CD8-positive, alpha-beta memory T cell (primary cell): ENCODE measurements at regions not wholly inside any gene's neighbourhood (a gene's known extent, or its start where the extent isn't known, plus 50 kb on each side); places are given as distances from the start of the nearest gene placed in this dataset.

Experiments
- CTCF ChIA-PET: fragments of 350-600 bp; sonication (Branson Sonifier 250); formaldehyde crosslinking; loops from one replicate; lab custom pipeline; 2021; ENCODE audit warnings: antibody characterized with exemption; lab: Charles Lee
- POLR2A ChIA-PET: fragments of 350-600 bp; sonication (Branson Sonifier 250); formaldehyde crosslinking; loops from one replicate; lab custom pipeline; 2021; ENCODE audit warnings: antibody characterized with exemption; lab: Charles Lee
- DNase-seq, 5 donors: peaks; one replicate each; pipeline versions ENCODE4 v3.0.0 to v3.0.0-alpha.2; 2020 to 2022; ENCODE audit warnings: mixed read lengths in 1 of 5
- H3K27ac ChIP-seq: one replicate; pipeline ENCODE4 v1.7.0; 2013; ENCODE audit warnings: low read depth, mild to moderate bottlenecking, low read length, moderate library complexity
- H3K27me3 ChIP-seq: 2 replicates; pipeline ENCODE4 v1.7.0; 2013; ENCODE audit warnings: low read length, mild to moderate bottlenecking; ENCODE audit not compliant: insufficient read depth, poor library complexity, severe bottlenecking
- H3K36me3 ChIP-seq: 2 replicates; pipeline ENCODE4 v1.7.0; 2013; ENCODE audit warnings: mild to moderate bottlenecking, low read length, moderate library complexity; ENCODE audit not compliant: insufficient read depth
- H3K4me1 ChIP-seq: 2 replicates; pipeline ENCODE4 v1.7.0; 2013; ENCODE audit warnings: mild to moderate bottlenecking, low read length, moderate library complexity; ENCODE audit not compliant: insufficient read depth
- H3K4me3 ChIP-seq: 2 replicates; pipeline ENCODE4 v1.7.0; 2013; ENCODE audit warnings: mild to moderate bottlenecking, low read length
- H3K9me3 ChIP-seq: 2 replicates; pipeline ENCODE4 v1.7.0; 2013; ENCODE audit warnings: mild to moderate bottlenecking, low read length
- H3K27ac Mint-ChIP-seq, 8 donors: one replicate each; pipeline ENCODE4 v1.8.0; 2020 to 2021; ENCODE audit warnings: mixed read lengths in 8 of 8, mild to moderate bottlenecking in 6 of 8, inconsistent platforms in 3 of 8, moderate library complexity in 3 of 8
- H3K27me3 Mint-ChIP-seq, 2 donors: one replicate each; pipeline ENCODE4 v1.8.0; 2020 to 2021; ENCODE audit warnings: mixed read lengths in 2 of 2, mild to moderate bottlenecking in 1 of 2, moderate library complexity in 1 of 2
- H3K36me3 Mint-ChIP-seq, 3 donors: one replicate each; pipeline ENCODE4 v1.8.0; 2020 to 2021; ENCODE audit warnings: mixed read lengths in 3 of 3, inconsistent platforms in 1 of 3, mild to moderate bottlenecking in 1 of 3
- H3K4me1 Mint-ChIP-seq, 3 donors: one replicate each; pipeline ENCODE4 v1.8.0; 2020 to 2021; ENCODE audit warnings: mixed read lengths in 3 of 3, inconsistent platforms in 1 of 3, mild to moderate bottlenecking in 1 of 3
- H3K4me3 Mint-ChIP-seq, 7 donors: one replicate each; pipeline ENCODE4 v1.8.0; 2020 to 2021; ENCODE audit warnings: mixed read lengths in 7 of 7, mild to moderate bottlenecking in 6 of 7, moderate library complexity in 4 of 7, inconsistent platforms in 2 of 7
- H3K9me3 Mint-ChIP-seq, 5 donors: one replicate each; pipeline ENCODE4 v1.8.0; 2020 to 2022; ENCODE audit warnings: mixed read lengths in 5 of 5, mild to moderate bottlenecking in 3 of 5, moderate library complexity in 2 of 5, inconsistent platforms in 1 of 5

- no peak for DNase-seq
- CTCF ChIA-PET: no interaction called here
- no peaks in the 10 kb centered on the region for H3K27me3 ChIP-seq
Measured at GRCh38 chr5:165202519-165202910, 1697.1 kb downstream of the MAT2B start.

GRCh38 chr5:165209101-165209727, 1703.8 kb downstream of the MAT2B start:
- no peak for DNase-seq
- Histone ChIP-seq H3K4me1 (no peaks in the 10 kb centered on the region), H3K27ac (no peak overlapping the region), H3K27me3 (no peaks in the 10 kb centered on the region), H3K36me3 (no peaks in the 10 kb centered on the region), H3K4me3 (no peak overlapping the region), H3K9me3 (no peaks in the 10 kb centered on the region)
- CTCF ChIA-PET: no interaction called here
- Mint-ChIP-seq H3K4me3 (no peak overlapping the region), H3K36me3 (no peaks in the 10 kb centered on the region), H3K9me3 (peaks cover 0 to 24% (median 4%) of the 10 kb centered on the region in 5 donors), H3K27me3 (no peaks in the 10 kb centered on the region), H3K27ac (no peak overlapping the region), H3K4me1 (no peaks in the 10 kb centered on the region)
- POLR2A ChIA-PET: no interaction called here

More at GRCh38 chr5:165202519-165202910, 1697.1 kb downstream of the MAT2B start:
- Mint-ChIP-seq H3K4me1 (no peaks in the 10 kb centered on the region), H3K4me3 (no peak overlapping the region), H3K27me3 (no peaks in the 10 kb centered on the region), H3K36me3 (no peaks in the 10 kb centered on the region), H3K9me3 (peaks cover 0 to 28% (median 2%) of the 10 kb centered on the region in 5 donors), H3K27ac (no peak overlapping the region)
- Histone ChIP-seq H3K4me1 (no peaks in the 10 kb centered on the region), H3K27ac (no peak overlapping the region), H3K4me3 (no peak overlapping the region), H3K36me3 (no peaks in the 10 kb centered on the region), H3K9me3 (no peaks in the 10 kb centered on the region)
- POLR2A ChIA-PET: no interaction called here

GRCh38 chr5:165224366-165225045, 1719.1 kb downstream of the MAT2B start:
- Mint-ChIP-seq H3K27me3 (no peaks in the 10 kb centered on the region), H3K36me3 (peaks cover 0 to 1% (median 0%) of the 10 kb centered on the region in 3 donors), H3K9me3 (peaks cover 2 to 24% (median 2%) of the 10 kb centered on the region in 5 donors), H3K27ac (no peak overlapping the region), H3K4me3 (no peak overlapping the region), H3K4me1 (no peaks in the 10 kb centered on the region)
- ChIA-PET POLR2A (no interaction called here), CTCF (no interaction called here)
- no peaks in the 10 kb centered on the region for H3K36me3 ChIP-seq
- H3K4me1 ChIP-seq: no peaks in the 10 kb centered on the region
- H3K27me3 ChIP-seq: no peaks in the 10 kb centered on the region
- no peak overlapping the region for H3K27ac ChIP-seq
- no peak overlapping the region for H3K4me3 ChIP-seq
- no peak for DNase-seq
- H3K9me3 ChIP-seq: no peaks in the 10 kb centered on the region

GRCh38 chr5:165227515-165227914, 1722.1 kb downstream of the MAT2B start:
- POLR2A ChIA-PET: no interaction called here
- no peak overlapping the region for H3K4me3 Mint-ChIP-seq
- Histone ChIP-seq H3K4me1 (no peaks in the 10 kb centered on the region), H3K36me3 (no peaks in the 10 kb centered on the region), H3K27ac (no peak overlapping the region), H3K27me3 (no peaks in the 10 kb centered on the region), H3K4me3 (no peak overlapping the region), H3K9me3 (no peaks in the 10 kb centered on the region)
- H3K27ac Mint-ChIP-seq: no peak overlapping the region
- H3K4me1 Mint-ChIP-seq: no peaks in the 10 kb centered on the region
- peaks cover 0 to 34% (median 9%) of the 10 kb centered on the region in 5 donors for H3K9me3 Mint-ChIP-seq
- peaks cover 0 to 1% (median 0%) of the 10 kb centered on the region in 3 donors for H3K36me3 Mint-ChIP-seq
- CTCF ChIA-PET: interaction anchor here (1.4 kb wide), 1 partner anchor 9 kb away, joined by 4 read pairs; no protein-coding TSS in a partner anchor
- DNase-seq: no peak
- H3K27me3 Mint-ChIP-seq: no peaks in the 10 kb centered on the region

GRCh38 chr5:165228184-165228583, 1722.8 kb downstream of the MAT2B start:
- Histone ChIP-seq H3K9me3 (no peaks in the 10 kb centered on the region), H3K27me3 (no peaks in the 10 kb centered on the region), H3K27ac (no peak overlapping the region), H3K36me3 (no peaks in the 10 kb centered on the region), H3K4me1 (no peaks in the 10 kb centered on the region), H3K4me3 (no peak overlapping the region)
- H3K9me3 Mint-ChIP-seq: peaks cover 0 to 34% (median 9%) of the 10 kb centered on the region in 5 donors
- no peak overlapping the region for H3K27ac Mint-ChIP-seq
- H3K4me1 Mint-ChIP-seq: no peaks in the 10 kb centered on the region
- H3K27me3 Mint-ChIP-seq: no peaks in the 10 kb centered on the region
- DNase-seq: no peak
- no peak overlapping the region for H3K4me3 Mint-ChIP-seq
- peaks cover 0 to 1% (median 0%) of the 10 kb centered on the region in 3 donors for H3K36me3 Mint-ChIP-seq
- CTCF ChIA-PET: interaction anchor here (1.4 kb wide), 1 partner anchor 10 kb away, joined by 4 read pairs; no protein-coding TSS in a partner anchor
- POLR2A ChIA-PET: no interaction called here

- H3K27ac ChIP-seq: no peak overlapping the region
- H3K27ac Mint-ChIP-seq: no peak overlapping the region
- H3K4me1 ChIP-seq: no peaks in the 10 kb centered on the region
- no peak overlapping the region for H3K4me3 Mint-ChIP-seq
- no peaks in the 10 kb centered on the region for H3K36me3 ChIP-seq
- no peaks in the 10 kb centered on the region for H3K4me1 Mint-ChIP-seq
- ChIA-PET CTCF (no interaction called here), POLR2A (no interaction called here)
- H3K9me3 ChIP-seq: no peaks in the 10 kb centered on the region
- no peak overlapping the region for H3K4me3 ChIP-seq
- no peaks in the 10 kb centered on the region for H3K27me3 ChIP-seq
- DNase-seq: no peak
- peaks cover 2 to 44% (median 9%) of the 10 kb centered on the region in 5 donors for H3K9me3 Mint-ChIP-seq
- H3K36me3 Mint-ChIP-seq: peaks cover 0 to 1% (median 0%) of the 10 kb centered on the region in 3 donors
- no peaks in the 10 kb centered on the region for H3K27me3 Mint-ChIP-seq
Measured at GRCh38 chr5:165231821-165232508, 1726.5 kb downstream of the MAT2B start.

GRCh38 chr5:165232509-165233028, 1727.2 kb downstream of the MAT2B start:
- Mint-ChIP-seq H3K4me1 (no peaks in the 10 kb centered on the region), H3K27ac (no peak overlapping the region), H3K4me3 (no peak overlapping the region), H3K9me3 (peaks cover 0 to 40% (median 9%) of the 10 kb centered on the region in 5 donors), H3K36me3 (peaks cover 0 to 1% (median 0%) of the 10 kb centered on the region in 3 donors), H3K27me3 (no peaks in the 10 kb centered on the region)
- Histone ChIP-seq H3K9me3 (no peaks in the 10 kb centered on the region), H3K36me3 (no peaks in the 10 kb centered on the region), H3K4me1 (no peaks in the 10 kb centered on the region), H3K4me3 (no peak overlapping the region), H3K27me3 (no peaks in the 10 kb centered on the region), H3K27ac (no peak overlapping the region)
- ChIA-PET CTCF (no interaction called here), POLR2A (no interaction called here)
- no peak for DNase-seq

GRCh38 chr5:165241811-165242210, 1736.4 kb downstream of the MAT2B start:
- H3K27me3 ChIP-seq: no peaks in the 10 kb centered on the region
- no peak for DNase-seq
- no peaks in the 10 kb centered on the region for H3K9me3 ChIP-seq
- H3K36me3 Mint-ChIP-seq: no peaks in the 10 kb centered on the region
- ChIA-PET POLR2A (no interaction called here), CTCF (no interaction called here)
- no peak overlapping the region for H3K4me3 ChIP-seq
- H3K27ac ChIP-seq: no peak overlapping the region
- no peaks in the 10 kb centered on the region for H3K36me3 ChIP-seq
- no peaks in the 10 kb centered on the region for H3K4me1 ChIP-seq
- H3K4me1 Mint-ChIP-seq: no peaks in the 10 kb centered on the region
- H3K4me3 Mint-ChIP-seq: no peak overlapping the region
- H3K9me3 Mint-ChIP-seq: peaks cover 3 to 27% (median 5%) of the 10 kb centered on the region in 5 donors
- H3K27me3 Mint-ChIP-seq: no peaks in the 10 kb centered on the region
- no peak overlapping the region for H3K27ac Mint-ChIP-seq
